HEK293T (cell line): ENCODE measurements at regions not wholly inside any gene's neighbourhood (a gene's known extent, or its start where the extent isn't known, plus 50 kb on each side); places are given as distances from the start of the nearest gene placed in this dataset.
A peak's percentile ranks its signal among the peaks of the same experiment; 100 is the strongest.
"Not testable (repeated sequence)": the region's sequence is repeated elsewhere in the genome, so short reads cannot be mapped to it uniquely, and the experiment has no call there.

Experiments
- BHLHE40 ChIP-seq: fragments of 450-650 bp; IDR thresholded peaks from 2 replicates; pipeline ENCODE4 v1.6.1; 2016; ENCODE audit warnings: mild to moderate bottlenecking, moderate library complexity, borderline replicate concordance
- CTBP1 ChIP-seq: fragments of 450-650 bp; IDR thresholded peaks from 2 replicates; pipeline ENCODE4 v1.6.1; 2016; ENCODE audit warnings: borderline replicate concordance
- ELF4 ChIP-seq: fragments of 450-650 bp; IDR thresholded peaks from 2 replicates; pipeline ENCODE4 v1.6.1; 2017; ENCODE audit warnings: antibody characterized with exemption
- FOXA1 ChIP-seq: fragments of 450-650 bp; IDR thresholded peaks from 2 replicates; pipeline ENCODE4 v1.6.1; 2016; ENCODE audit warnings: mild to moderate bottlenecking
- FOXK2 ChIP-seq: fragments of 450-650 bp; IDR thresholded peaks from 2 replicates; pipeline ENCODE4 v1.6.1; 2016; ENCODE audit warnings: mild to moderate bottlenecking
- FOXM1 ChIP-seq: fragments of 450-650 bp; IDR thresholded peaks from 2 replicates; pipeline ENCODE4 v1.6.1; 2017; ENCODE audit warnings: mild to moderate bottlenecking, borderline replicate concordance
- HDGF ChIP-seq: fragments of 450-650 bp; IDR thresholded peaks from 2 replicates; pipeline ENCODE4 v1.6.1; 2017; ENCODE audit warnings: antibody characterized with exemption, borderline replicate concordance
- L3MBTL2 ChIP-seq: fragments of 450-650 bp; conservative IDR thresholded peaks from 2 replicates; pipeline ENCODE4 v1.6.1; 2016; ENCODE audit warnings: mild to moderate bottlenecking
- LEF1 ChIP-seq: fragments of 450-650 bp; IDR thresholded peaks from 2 replicates; pipeline ENCODE4 v1.6.1; 2017; ENCODE audit warnings: mild to moderate bottlenecking, borderline replicate concordance
- NFRKB ChIP-seq: fragments of 450-650 bp; IDR thresholded peaks from 2 replicates; pipeline ENCODE4 v1.6.1; 2016; ENCODE audit warnings: mild to moderate bottlenecking, moderate library complexity
- SP1 ChIP-seq: fragments of 450-650 bp; IDR thresholded peaks from 2 replicates; pipeline ENCODE4 v1.6.1; 2017
- SUZ12 ChIP-seq: fragments of 450-650 bp; IDR thresholded peaks from 2 replicates; pipeline ENCODE4 v1.6.1; 2016; ENCODE audit warnings: mild to moderate bottlenecking
- ZNF384 ChIP-seq: fragments of 450-650 bp; IDR thresholded peaks from 2 replicates; pipeline ENCODE4 v1.6.1; 2016

- TF ChIP-seq FOXM1, BHLHE40, HDGF, SUZ12, CTBP1, ELF4, FOXA1, FOXK2, NFRKB, SP1, LEF1, L3MBTL2: not testable (repeated sequence)
- TF ChIP-seq ZNF384, result peak; percentile 34; the same call in 1 of the 2 replicates
Observed at GRCh38 chr3:90182291-90182976, 1075.0 kb downstream of the EPHA3 start.
